D341Med (cell line): ENCODE measurements at regions not wholly inside any gene's neighbourhood (a gene's known extent, or its start where the extent isn't known, plus 50 kb on each side); places are given as distances from the start of the nearest gene placed in this dataset.

Source experiments
- DNase-seq: peaks from one replicate; pipeline ENCODE4 v3.0.0; 2012; ENCODE audit warnings: low spot score

DNA sequence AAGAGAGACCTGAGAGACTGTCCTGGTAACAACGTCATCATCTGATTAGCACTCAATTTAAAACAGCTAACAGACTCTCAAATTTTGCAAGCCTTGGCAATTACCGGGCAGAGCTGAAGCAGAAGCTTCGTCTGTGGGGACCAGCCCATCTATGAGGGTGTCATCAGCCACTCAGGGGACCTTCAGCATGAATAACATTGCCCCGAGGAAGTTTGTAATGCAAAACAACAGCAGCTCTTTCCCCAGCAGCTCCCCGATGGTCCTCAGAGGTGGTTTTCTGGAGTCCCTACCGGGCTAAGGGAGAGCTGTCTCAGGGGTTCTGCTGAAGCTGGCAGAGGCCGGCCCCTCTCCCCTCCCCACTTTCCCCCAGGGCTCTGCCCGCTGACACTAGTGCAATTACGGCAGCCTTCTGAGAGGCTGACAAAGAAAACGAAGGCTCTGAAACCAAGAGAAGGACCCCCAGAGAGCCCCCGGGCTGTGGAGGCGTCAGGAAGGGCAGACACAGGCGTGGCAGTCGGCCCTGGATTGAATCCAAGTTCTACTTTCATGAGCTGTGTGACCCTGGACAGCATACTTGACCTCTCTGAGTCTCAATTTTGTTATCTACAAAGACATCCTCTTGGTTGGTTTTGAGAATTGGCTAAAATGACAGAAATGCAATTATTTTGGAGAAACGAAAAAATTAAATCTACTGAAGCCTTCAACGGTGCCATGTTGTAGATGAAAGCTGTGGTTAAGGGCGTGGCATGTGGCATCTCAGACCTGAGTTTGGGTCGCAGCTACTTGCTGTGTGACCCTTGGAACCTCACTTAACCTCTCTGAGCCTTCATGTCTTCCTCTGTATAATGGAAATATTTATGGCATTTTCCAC is 102.1 kb upstream of the TLE3 start:
- no peak for DNase-seq

- no peak for DNase-seq
Measured at GRCh38 chr15:70199124-70199482, 101.4 kb upstream of the TLE3 start.

GRCh38 chr15:70198441-70199123 is 100.9 kb upstream of the TLE3 start:
- no peak for DNase-seq

DNA sequence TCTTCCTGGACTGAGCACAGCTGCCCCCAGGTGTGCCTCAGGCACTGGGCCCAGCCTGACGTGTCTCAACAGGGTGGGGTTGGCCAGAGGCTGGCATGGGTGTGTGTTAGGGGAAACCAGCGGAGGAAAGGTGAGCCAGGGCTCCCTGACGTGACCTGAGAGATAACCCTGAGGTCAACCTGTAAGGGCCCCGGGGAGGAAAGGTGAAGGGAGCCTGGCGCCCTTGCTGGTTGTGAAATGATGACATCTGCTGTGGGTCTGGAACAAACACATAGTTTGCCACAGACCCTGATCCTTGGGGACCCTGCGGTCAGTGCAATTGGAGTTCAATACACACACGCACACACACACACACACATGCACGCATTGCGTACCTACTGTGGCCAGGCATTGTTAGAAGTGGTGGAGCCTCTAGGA is 100.2 kb upstream of the TLE3 start:
- DNase-seq, result no peak

GRCh38 chr15:70197318-70197944 is 99.7 kb upstream of the TLE3 start:
- no peak for DNase-seq

DNA sequence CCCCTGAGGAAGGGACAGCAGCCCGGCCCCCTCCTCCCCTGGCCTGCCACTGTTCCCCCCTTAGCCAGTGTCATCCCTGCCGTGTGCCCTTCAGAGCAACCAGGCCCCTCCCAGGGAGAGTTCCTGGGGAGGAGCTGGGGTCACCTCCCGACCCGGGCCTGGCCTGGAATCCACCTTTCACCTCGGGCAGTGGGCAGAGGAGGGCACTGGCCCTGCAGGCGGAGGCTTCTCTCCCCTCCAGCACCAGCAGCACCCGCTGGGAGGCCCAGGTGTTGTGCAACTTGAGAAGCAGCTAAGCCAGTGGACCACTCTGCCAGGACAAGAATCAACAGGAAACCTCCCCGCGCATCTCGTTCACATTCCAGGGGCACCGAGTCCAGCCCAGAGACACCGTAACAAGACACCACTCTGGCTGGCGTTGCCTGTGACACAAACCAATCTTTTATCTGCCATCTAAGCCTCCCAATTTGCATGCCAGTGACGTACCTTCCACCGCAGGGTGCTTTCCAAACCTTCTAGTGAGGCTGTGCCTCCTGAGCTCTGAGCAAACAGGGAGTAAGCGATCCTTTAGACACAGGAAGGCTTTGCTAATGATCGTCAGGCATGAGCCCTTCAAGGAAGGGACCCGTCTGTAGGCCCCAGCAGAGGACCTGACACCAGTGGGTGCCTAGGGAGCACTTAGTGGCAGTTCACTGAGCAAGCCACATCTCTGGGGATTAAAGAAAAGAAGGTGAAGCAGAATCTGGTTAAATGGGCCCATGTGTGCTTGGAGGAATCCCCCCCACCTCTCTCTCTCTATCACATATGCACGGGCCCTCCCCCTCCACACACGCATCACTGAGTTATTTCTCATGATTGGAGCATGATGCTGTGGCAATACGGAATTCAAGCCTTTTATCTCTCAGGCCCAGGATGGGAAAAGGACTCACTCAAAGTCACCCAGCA is 98.9 kb upstream of the TLE3 start:
- DNase-seq, result no peak

- no peak for DNase-seq
Measured at GRCh38 chr15:70195587-70196305, 98.0 kb upstream of the TLE3 start.

GRCh38 chr15:70195171-70195570 is 97.5 kb upstream of the TLE3 start:
- no peak for DNase-seq

GRCh38 chr15:70194266-70194665 is 96.5 kb upstream of the TLE3 start:
- no peak for DNase-seq

DNA sequence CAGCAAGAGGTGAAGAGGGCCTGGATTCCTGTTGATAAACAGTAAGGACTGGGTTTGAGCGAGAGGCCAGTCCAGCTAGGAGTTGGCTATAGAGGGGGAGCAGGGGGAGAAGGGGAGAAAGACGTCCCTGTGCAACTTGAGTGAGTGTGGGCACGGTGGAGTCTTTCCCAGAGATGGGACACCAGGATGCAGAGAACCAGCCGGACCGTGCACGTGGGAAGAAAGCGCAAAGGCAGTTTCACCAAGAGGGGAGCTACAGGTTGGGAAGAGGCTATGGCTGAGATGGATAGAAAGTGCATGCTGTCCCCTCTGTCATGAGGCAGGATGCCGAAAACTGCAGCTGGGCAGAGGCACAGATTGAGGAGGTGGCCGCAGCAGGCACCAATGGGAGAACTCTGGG is 96.0 kb upstream of the TLE3 start:
- DNase-seq, result no peak

DNA sequence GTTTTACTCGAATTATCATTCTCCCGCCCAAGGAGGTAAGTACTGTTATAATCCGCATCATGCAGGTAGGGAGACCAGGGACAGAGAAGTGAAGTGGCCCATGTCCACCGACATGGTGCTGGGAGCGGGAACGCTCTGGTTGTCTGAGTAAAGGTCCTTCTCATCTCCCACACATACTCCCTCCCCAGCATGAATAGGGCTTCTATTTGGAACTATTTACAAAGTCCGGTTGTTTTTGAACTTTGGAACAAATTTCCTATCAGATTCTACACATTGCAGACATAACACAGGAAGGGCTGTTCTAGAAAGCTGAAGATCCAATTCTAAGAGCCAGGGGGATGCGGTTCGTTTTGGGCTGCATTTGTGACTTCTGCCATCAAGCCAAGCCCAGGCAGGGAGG is 94.8 kb upstream of the TLE3 start:
- DNase-seq, result no peak

GRCh38 chr15:70192041-70192440 is 94.3 kb upstream of the TLE3 start:
- DNase-seq, result peak; percentile 67

DNA sequence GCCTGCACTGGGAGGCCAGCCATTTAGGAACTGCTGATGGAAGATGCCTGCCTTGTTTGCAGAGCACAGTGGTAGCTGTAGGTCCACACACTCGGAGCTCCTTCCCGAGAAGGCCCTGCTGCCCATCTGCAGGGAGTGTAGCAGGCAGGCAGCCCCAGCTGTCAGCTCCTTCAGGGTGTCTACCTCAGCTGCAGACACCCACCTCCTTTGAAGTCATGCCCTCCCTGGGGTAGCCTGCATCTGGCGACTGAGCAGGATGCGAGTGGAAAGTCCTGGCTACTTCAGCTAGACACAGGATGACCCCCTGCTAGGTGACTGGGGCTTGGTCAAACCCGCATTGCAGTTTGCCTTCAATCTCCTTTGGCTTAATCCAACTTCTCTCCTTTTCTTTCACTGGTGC is 93.2 kb upstream of the TLE3 start:
- no peak for DNase-seq

GRCh38 chr15:70189826-70190695 is 92.3 kb upstream of the TLE3 start:
- no peak for DNase-seq

DNA sequence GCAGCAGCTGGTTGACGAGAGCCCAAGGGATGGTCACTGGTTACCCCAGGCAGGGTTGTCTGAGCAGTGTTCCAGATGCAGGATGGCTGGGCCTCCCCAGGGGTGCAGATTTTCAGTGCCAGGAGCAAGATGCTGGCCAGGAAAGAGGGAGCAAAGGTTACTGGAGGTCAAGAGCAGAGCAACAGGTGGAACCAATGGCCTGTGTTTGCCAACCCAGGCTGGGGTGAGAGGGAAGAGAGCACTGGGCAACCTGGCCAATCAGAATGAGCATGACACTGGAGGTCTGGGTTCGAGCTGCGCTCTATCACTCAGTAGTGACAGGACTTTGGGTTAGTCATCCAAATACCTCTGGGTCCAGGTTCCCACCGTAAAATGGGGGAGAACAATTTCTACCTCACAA is 90.6 kb upstream of the TLE3 start:
- DNase-seq, result no peak

DNA sequence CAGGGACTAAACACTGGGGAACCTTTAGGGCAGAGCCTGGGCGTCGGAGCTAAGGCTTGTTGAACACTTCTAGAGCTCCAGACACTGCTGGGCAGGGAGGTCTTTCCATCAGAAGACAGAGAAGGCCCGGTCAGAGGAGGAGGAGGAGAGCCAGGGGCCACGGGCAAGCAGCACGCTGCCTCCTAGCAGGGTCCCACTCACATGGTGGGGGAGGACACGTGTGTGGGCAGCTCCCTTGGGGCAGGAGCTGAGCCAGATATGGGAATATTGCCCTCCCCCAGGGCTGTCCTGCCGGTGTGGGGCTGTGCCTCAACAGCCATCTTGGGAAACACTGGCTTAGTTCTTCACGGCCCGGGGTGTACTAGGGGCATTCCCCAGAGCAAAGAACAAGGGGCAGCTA is 89.6 kb upstream of the TLE3 start:
- DNase-seq, result no peak

DNA sequence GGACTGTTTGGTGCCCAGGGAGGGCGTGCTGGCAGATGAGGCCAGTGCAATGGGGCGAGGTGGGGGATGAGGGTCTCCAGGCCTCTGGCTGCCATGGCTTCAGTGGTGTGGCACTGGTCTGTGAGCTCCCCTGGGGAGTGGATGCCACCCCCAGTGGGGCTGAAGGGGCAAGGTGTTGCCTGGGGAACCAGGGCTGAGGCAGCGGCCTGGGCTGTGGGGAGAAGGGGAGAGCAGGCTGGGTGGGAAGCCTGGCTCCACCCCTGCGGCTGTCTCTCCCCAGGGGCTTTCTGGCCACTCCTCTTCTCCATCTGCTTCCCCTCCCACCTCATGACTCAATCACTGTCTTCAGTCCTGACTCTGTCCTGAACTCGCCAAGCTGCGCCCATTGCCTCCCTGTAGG is 88.4 kb upstream of the TLE3 start:
- peak; percentile 82 for DNase-seq

GRCh38 chr15:70185251-70185711 is 87.6 kb upstream of the TLE3 start:
- no peak for DNase-seq

DNA sequence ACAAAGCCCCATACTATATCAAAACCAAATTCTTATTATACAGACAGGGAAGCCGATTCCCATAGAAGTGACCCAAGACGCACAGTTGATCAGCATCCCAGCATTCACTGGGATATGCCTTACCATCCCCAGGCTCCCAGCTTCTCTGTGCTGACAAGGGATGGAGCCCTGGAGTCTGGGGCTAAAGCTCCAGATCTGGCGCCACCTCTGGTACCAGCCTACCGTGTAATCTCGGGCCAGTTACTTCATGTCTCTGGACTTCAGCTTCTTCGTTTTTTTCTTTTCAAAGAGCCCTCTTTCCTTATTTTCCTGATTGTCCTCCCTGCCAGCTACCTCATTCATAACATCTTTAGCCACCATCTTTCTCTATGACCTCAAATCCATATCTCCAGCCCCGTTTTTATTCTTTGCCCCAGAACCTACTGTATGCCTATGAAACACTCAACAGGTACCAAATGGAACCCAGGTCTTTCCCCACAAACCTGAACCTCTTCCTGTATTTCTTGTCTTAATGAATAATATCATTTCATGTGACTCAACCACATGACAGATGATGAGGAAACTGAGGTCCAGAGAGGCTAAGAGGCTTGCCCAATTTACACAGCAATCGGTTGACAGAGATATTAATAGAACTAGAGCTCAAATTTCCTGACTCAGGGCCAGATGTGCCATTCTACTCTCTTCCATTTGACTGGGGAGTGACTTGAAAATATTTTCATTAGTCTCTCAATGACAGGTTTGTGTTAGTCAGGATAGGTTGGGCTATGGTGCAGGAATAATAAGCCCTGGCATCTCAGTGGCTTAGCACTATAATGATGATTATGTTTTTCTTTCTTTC is 85.4 kb upstream of the TLE3 start:
- no peak for DNase-seq
